AG09319 (cell line): ENCODE measurements at regions not wholly inside any gene's neighbourhood (a gene's known extent, or its start where the extent isn't known, plus 50 kb on each side); places are given as distances from the start of the nearest gene placed in this dataset.

Experiments used
- DNase-seq: peaks from one replicate; pipeline ENCODE4 v3.0.0-alpha.2; 2010; ENCODE audit warnings: low read depth; ENCODE audit errors: extremely low read depth
- CTCF ChIP-seq: IDR thresholded peaks from 2 replicates; pipeline ENCODE4 v1.5.1; 2011; ENCODE audit warnings: low read depth, mild to moderate bottlenecking, inconsistent platforms, low read length, moderate library complexity

DNA sequence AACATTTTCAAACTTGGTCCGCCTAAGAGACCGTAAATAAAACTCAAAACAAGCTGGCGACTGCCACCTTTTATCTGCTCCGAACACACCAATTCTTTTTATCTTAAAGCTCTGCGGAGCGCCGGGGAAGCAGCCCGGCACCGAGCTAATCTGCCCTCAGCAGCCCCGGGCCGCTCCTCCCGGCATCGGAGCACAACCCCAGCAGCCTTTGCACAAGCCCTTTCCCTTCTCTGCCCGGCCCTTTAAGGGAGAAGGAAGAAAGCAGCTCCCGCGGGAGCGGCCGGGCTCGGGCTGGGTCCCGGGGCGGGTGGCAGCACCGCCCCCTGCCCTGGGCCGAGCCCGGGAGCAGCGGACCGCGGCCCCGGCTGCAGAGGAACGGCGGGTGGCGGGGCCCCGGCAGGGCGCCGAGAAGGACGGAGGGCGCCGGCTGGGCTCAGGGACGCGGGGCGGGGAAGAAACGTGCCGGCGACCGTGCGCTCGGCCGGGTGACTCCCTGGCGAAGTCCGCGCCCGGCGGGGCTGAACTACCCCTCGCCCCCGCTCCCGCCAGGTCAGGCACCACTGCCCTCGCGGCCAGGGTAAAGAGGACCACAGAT, 133.6 kb upstream of the C11orf58 start:
- no peak for TF ChIP-seq CTCF
- DNase-seq = no peak

- TF ChIP-seq CTCF = no peak
- DNase-seq = no peak
These were observed 134.3 kb upstream of the C11orf58 start for GRCh38 chr11:16603890-16604793.

- no peak for DNase-seq
- no peak for TF ChIP-seq CTCF
These were observed 135.2 kb upstream of the C11orf58 start for GRCh38 chr11:16603245-16603644.

- TF ChIP-seq CTCF = no peak
- DNase-seq = no peak
These were observed 139.5 kb upstream of the C11orf58 start for GRCh38 chr11:16598906-16599305.

GRCh38 chr11:16598032-16598431, 140.4 kb upstream of the C11orf58 start:
- no peak for DNase-seq
- TF ChIP-seq CTCF = no peak

DNA sequence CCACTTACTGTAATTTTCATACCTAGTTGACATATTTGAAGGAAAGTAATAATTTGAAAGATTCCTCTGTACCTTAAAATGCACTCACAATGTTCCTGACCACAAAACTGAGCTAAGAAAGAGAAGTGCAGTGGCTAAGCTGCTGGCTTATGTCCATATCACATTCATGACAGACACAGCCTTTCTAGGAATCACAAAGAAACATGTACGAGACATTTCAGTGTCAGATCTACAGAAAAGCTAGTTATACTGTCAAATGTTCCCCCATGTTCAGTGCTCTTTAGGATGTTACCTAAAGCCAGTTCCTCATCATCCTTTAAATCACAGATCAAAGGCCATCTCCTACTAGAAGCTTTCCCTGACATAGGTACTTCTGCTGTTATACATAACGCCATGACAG, 142.2 kb upstream of the C11orf58 start:
- DNase-seq = no peak
- TF ChIP-seq CTCF = no peak

DNA sequence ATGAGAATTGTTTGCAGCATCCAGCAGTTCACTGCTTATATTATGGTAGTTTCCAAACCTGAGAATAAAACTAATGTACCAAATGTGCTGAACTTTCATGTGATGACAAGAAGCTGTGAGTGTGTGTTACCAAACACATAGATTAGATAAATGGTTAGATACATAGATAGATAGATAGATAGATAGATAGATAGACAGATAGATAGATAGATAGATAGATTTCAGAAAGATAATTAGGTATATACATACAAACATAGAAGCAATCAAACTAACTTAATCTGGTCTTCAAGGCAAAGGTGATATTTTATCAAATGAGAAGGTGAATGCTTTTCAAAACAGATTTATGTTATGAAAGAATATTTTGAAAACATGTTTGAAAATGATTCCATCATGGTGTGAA, 147.3 kb upstream of the C11orf58 start:
- TF ChIP-seq CTCF = no peak
- no peak for DNase-seq
